Left kidney (tissue), 1 donor: ENCODE measurements at regions not wholly inside any gene's neighbourhood (a gene's known extent, or its start where the extent isn't known, plus 50 kb on each side); places are given as distances from the start of the nearest gene placed in this dataset.
A peak's percentile ranks its signal among the peaks of the same experiment; 100 is the strongest.

Experiments used
- DNase-seq: peaks from one replicate; pipeline ENCODE4 v3.0.0-alpha.2; 2013

DNA sequence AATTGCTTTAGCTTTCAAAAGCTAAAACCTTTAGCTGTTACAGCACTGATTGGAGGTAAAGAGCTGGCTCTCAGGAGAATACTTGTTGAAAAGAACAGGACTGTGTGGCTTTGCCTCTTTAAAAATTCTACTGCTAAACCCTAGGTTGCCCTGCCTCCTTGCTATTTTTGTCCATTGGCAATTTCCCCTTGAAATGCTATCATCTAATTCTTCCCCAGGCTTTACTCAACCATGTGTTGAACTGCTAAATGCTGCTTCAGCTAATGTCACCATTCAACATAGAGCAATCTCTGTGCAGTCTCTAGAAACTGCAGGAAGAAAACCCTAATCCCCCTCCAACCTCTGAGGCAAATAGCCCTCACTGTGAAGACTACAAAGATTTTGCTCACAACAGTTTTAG is 203.7 kb upstream of the ARX start:
- DNase-seq, result no peak

GRCh38 chrX:25213611-25214010 is 197.8 kb upstream of the ARX start:
- DNase-seq, result no peak

GRCh38 chrX:25207803-25208475 is 192.2 kb upstream of the ARX start:
- DNase-seq, result no peak

DNA sequence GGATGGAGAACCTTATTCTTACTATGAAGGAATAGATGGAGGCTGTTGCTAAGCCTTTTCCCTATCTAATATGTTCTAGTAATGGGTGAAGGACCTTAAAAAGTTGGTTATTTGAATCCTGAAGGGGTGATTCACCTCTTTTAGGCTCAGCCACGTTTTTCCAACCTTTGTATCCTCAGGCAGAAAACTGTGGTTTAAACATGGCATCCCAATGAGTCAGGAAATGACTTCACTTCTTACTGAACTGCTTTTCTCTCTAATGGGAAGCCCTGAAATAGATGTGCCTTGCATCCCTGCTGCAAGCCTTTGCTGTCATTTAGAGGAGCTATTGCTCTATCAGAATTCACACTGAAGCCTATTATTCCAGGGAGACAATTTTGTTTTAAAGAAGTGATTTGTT is 191.0 kb upstream of the ARX start:
- no peak for DNase-seq

DNA sequence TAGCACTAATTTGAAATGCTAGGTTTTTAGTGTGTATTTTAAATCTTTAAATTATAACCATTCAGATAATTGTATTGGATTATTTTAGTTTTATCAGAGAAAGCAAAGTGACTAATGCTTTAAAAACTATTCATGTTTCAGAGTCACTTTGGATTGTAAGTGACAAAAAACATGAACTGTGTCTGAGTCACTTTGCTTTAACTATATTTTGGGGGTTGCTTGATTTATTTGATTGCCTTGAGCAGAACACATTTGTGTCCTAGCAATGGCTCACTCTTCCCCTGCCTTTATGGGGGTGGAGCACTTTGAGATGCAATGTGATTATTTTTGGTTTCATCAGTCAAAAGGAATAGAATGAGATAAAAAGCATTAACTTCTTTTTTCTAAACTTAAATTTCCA is 188.4 kb upstream of the ARX start:
- no peak for DNase-seq

- DNase-seq, result no peak
These were observed 187.1 kb upstream of the ARX start for GRCh38 chrX:25202827-25203226.

DNA sequence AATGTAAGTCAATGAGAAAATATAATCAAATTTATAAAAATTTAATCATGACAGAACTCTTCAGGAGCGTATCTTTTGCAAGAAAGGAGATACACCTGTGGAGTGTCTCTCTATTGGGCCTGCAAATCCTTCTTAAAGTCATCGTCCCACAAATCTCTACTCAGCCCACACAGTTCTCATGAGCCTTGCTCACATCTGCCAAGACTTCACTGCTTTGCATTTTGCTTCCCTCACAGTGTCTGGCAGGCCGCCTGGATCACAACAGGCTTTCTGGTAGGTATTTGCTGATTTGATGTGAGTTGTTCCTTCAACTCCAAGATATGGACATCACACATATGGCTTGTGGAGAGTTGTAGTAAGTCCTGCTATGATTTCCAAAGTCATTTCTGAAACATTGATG is 183.1 kb upstream of the ARX start:
- peak; percentile 8 for DNase-seq

DNA sequence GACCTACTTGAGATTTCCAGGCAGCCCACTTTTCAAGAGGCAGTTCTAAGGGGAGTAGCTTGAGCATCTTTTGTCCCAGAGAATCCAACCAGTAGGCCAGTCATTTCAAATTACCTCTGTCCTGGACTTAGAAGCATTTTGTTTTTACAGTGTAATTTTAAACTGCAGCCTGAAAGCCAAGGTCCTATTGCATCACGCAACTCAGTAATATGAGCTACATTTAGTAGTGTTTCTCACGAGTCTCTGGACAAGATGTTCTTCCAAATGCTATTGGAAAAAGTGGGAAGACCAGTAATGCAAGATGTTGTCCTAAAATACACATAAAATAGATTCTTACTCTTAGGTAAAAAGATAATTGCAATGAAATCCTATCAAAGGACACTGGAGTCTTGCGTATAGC is 182.5 kb upstream of the ARX start:
- DNase-seq, result no peak

DNA sequence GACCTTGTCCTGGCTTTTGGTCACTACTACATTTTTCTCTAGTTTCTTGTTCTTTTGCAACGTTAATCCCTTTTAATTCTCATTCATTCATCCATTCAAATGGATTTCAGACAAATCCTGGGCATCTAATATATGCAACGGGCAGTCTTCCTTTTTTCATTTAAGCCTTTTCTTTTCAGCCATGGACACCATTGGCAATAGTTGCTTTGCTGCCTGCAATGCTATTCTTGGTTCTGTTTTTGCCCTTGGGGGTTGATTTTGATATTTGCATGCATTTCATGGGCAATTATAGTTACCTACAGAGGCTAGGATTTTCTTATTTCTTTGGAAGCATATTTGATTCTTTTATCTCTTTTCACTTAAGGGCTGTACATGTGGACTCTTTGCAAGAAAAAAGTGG is 180.5 kb upstream of the ARX start:
- no peak for DNase-seq

- DNase-seq, result no peak
These were observed 175.6 kb upstream of the ARX start for GRCh38 chrX:25191403-25191802.

GRCh38 chrX:25181775-25182174 is 166.0 kb upstream of the ARX start:
- no peak for DNase-seq

GRCh38 chrX:25180242-25180641 is 164.5 kb upstream of the ARX start:
- no peak for DNase-seq

DNA sequence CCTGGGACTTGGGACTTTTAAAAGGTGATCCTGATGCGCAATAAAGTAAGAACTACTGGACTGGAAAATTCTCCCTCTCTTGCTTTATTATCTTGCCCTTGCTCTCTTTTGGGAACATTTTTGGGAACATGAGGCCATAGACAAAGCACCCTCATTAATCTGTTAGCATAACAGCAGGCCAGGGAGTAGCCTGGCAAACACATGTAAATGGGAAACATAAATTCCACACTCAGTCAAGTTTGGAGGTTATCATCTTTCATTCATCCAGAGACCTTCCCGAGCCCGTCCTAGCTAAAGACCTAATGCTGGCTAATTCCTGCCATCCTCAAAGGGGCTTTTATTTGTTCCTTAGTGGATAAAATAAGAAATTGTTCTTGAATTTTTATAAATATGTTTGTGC is 162.8 kb upstream of the ARX start:
- no peak for DNase-seq

- no peak for DNase-seq
These were observed 160.0 kb upstream of the ARX start for GRCh38 chrX:25175743-25176142.

DNA sequence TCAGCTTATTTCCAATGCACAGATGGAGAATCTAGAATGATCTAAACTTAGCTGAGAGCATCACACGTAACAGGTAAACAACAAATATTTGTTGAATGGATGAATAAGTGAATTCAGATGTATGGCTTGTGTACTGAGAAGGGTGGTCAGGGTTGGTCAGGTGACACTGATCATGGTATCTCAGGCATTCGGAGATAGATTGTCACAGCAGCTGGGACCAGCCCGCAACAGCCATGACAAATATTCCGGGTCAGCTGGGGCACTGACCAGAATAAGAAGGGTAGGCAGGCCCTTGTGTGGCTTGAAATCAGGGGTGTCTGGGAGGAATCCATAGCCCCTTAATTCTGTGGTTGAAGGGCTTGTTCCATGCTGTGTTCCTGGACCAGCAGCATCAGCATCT is 159.4 kb upstream of the ARX start:
- DNase-seq, result no peak

GRCh38 chrX:25166546-25166945 is 150.8 kb upstream of the ARX start:
- DNase-seq, result peak; percentile 28

DNA sequence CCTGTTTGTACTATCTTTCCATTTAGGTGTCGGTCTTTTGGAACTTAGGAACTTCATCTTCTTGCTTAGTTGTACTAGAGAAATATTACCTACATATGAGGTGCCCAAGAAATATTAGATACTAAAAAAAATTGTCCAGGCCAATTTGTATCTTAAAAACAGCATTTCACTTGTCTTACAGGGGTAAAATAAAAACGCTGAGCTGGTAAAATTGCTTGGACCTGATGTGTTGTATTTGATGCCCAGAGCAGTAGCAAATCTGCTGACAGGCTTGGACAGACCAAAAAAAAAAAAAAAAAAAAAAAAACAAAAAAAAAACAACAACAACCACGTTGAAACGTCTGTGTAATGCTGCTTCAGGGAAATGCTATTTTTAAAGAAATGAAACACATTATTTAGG is 150.4 kb upstream of the ARX start:
- DNase-seq, result no peak

DNA sequence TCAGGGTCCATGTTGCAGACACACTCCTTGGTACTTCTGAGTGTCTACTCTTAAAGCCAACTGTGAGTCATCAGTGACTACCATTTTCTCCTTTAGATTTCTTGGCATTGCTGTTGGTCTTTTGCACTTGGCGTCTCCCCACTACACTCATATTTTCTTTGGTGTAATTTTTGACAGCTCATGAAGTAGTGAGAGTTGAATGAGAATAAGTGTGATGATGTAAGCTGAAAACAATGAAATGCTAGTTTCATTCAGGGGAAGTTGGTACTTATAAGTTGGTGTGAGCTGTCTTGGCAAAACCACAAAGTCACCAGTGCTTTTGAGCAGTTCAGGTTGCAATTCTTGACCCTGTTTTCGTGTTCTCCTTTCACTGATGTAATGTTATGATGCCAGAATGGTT is 142.9 kb upstream of the ARX start:
- DNase-seq, result no peak

- DNase-seq, result no peak
These were observed 141.1 kb upstream of the ARX start for GRCh38 chrX:25156832-25157231.

GRCh38 chrX:25156323-25156722 is 140.6 kb upstream of the ARX start:
- no peak for DNase-seq

GRCh38 chrX:25154168-25154567 is 138.4 kb upstream of the ARX start:
- DNase-seq, result no peak

DNA sequence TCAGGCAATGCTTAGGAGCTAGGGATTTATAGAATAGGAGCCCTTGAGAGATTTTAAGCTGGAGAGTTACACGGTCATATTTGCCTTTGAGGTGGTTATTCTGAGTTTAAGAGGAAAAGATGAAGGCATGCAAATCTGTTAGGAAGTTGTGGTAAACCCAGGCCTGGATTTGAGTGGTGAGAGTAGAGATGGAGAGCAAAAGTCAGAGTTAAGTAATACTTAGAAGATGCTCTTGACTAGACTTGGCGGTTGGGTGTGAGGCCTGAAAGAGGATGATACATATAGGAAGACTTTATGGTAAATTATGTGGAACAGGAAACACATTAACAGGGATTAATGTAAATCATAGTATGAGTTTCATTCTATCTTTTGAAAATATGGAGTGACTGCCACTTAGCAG is 136.0 kb upstream of the ARX start:
- DNase-seq, result no peak

- DNase-seq, result peak; percentile 45
These were observed 128.5 kb upstream of the ARX start for GRCh38 chrX:25144043-25144940.

GRCh38 chrX:25143596-25143995 is 127.8 kb upstream of the ARX start:
- DNase-seq, result no peak
